Progenitor cell of endocrine pancreas (in vitro differentiated cells): ENCODE measurements at regions not wholly inside any gene's neighbourhood (a gene's known extent, or its start where the extent isn't known, plus 50 kb on each side); places are given as distances from the start of the nearest gene placed in this dataset.

Source experiments
- DNase-seq: peaks from one replicate; pipeline ENCODE4 v3.0.0; 2021; ENCODE audit warnings: low spot score; ENCODE audit not compliant: unreplicated experiment
- H3K27ac Mint-ChIP-seq: 2 replicates; pipeline ENCODE4 v1.8.0; 2021; ENCODE audit warnings: mild to moderate bottlenecking, moderate library complexity, mixed read lengths
- H3K27me3 Mint-ChIP-seq: 2 replicates; pipeline ENCODE4 v1.8.0; 2021; ENCODE audit warnings: mixed read lengths
- H3K36me3 Mint-ChIP-seq: 2 replicates; pipeline ENCODE4 v1.8.0; 2022; ENCODE audit warnings: mixed read lengths; ENCODE audit not compliant: insufficient read depth
- H3K4me1 Mint-ChIP-seq: 2 replicates; pipeline ENCODE4 v1.8.0; 2021; ENCODE audit warnings: low read depth, mixed read lengths
- H3K4me3 Mint-ChIP-seq: 2 replicates; pipeline ENCODE4 v1.8.0; 2021; ENCODE audit warnings: low read depth, mild to moderate bottlenecking, moderate library complexity, mixed read lengths
- H3K9me3 Mint-ChIP-seq: 2 replicates; pipeline ENCODE4 v1.8.0; 2021; ENCODE audit warnings: low read depth, mixed read lengths
- TF ChIP-seq, protein P1 (sequence below): fragments of 200-600 bp; sonication (generic); IDR thresholded peaks from one replicate; pipeline ENCODE4 v1.5.0; 2021; ENCODE audit warnings: antibody characterized with exemption, mild to moderate bottlenecking; ENCODE audit not compliant: unreplicated experiment

DNA sequence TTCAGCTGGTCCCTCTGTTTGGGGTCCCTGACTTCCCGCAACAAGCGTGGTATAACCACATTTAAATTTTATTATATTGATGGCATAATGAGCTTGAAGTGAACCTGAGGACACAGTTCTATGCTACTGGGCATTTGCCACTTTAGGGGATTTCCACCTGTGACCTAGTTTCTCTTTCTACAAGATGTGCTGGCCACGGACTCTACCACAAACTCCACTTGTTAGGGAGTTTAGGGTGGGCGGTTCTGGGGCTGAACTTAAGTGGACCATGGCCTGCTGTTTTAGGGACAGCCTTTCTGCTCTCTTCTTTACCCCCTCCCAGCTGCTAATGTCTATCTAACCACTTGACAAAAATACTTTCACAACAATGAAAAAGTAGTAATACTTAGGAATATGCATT is 1199.1 kb downstream of the SI start:
- no peak overlapping the region for H3K4me3 Mint-ChIP-seq
- no peak for DNase-seq
- H3K9me3 Mint-ChIP-seq = peaks cover 30% of the 10 kb centered on the region
- H3K27ac Mint-ChIP-seq = no peak overlapping the region
- H3K36me3 Mint-ChIP-seq = no peaks in the 10 kb centered on the region
- TF ChIP-seq, protein P1, sequence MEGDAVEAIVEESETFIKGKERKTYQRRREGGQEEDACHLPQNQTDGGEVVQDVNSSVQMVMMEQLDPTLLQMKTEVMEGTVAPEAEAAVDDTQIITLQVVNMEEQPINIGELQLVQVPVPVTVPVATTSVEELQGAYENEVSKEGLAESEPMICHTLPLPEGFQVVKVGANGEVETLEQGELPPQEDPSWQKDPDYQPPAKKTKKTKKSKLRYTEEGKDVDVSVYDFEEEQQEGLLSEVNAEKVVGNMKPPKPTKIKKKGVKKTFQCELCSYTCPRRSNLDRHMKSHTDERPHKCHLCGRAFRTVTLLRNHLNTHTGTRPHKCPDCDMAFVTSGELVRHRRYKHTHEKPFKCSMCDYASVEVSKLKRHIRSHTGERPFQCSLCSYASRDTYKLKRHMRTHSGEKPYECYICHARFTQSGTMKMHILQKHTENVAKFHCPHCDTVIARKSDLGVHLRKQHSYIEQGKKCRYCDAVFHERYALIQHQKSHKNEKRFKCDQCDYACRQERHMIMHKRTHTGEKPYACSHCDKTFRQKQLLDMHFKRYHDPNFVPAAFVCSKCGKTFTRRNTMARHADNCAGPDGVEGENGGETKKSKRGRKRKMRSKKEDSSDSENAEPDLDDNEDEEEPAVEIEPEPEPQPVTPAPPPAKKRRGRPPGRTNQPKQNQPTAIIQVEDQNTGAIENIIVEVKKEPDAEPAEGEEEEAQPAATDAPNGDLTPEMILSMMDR = no peak
- H3K27me3 Mint-ChIP-seq = no peaks in the 10 kb centered on the region
- no peaks in the 10 kb centered on the region for H3K4me1 Mint-ChIP-seq

DNA sequence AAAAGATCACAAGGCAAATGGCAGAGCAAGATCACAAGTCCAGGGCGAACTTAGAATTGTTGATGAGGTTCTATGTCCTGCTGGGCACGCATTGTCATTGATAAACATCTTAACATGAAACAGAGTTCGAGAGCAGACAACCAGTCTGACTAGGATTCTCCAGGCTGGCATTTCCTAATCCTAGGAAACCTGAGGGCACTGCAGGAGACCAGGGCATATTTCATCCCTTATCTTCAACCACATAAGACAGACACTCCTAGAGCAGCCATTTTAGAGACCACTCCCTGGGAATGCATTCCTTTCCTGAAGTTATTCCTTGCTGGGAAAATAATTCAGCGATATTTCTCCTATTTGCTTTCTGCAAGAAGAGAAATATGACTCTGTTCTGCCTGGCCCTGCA is 1199.9 kb downstream of the SI start:
- no peak for DNase-seq
- TF ChIP-seq, protein P1 = no peak
- Mint-ChIP-seq H3K4me1 (no peaks in the 10 kb centered on the region), H3K27ac (no peak overlapping the region), H3K36me3 (no peaks in the 10 kb centered on the region), H3K9me3 (peaks cover 31% of the 10 kb centered on the region), H3K27me3 (no peaks in the 10 kb centered on the region), H3K4me3 (no peak overlapping the region)

DNA sequence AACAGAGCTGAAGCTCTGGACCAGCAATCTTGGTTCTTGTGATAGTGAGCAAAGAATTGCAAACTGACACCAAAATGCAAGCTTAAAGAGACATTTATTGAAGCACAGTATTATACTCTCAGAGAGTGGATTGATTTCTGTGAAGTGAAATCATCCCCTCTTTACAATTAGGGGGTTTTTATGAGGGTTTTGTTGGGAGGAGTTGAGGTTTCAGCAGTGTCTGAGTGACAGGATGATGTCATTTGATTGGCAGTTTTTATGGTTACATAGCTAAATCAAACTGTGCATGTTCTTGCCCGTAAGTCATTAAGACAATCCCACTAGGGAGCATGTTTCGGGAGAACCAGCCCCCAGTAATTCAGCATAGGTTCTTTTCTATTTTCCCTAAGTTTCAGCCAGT is 1200.5 kb downstream of the SI start:
- Mint-ChIP-seq H3K27ac (no peak overlapping the region), H3K4me1 (no peaks in the 10 kb centered on the region), H3K36me3 (no peaks in the 10 kb centered on the region), H3K9me3 (peaks cover 31% of the 10 kb centered on the region), H3K4me3 (no peak overlapping the region), H3K27me3 (no peaks in the 10 kb centered on the region)
- TF ChIP-seq, protein P1 = no peak
- DNase-seq = no peak

DNA sequence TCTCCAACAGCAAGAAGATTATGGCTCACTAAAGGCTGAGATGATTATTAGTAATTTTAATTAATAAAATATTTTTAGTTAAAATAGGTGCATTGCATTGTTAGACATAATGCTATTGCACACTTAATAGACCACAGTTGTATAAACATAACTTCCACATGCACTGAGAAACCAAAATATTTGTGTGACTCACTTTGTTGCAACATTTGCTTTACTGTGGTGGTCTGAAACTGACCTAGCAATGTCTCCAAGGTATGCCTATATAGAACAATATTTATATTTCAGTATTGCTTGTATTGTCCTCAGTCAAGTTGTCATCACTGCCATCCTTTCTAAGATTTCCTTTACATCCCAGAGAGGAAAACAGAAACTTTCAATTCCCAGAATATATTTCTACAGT is 1215.2 kb downstream of the SI start:
- H3K4me3 Mint-ChIP-seq = no peak overlapping the region
- TF ChIP-seq, protein P1 = no peak
- H3K27me3 Mint-ChIP-seq = no peaks in the 10 kb centered on the region
- H3K36me3 Mint-ChIP-seq = no peaks in the 10 kb centered on the region
- no peak overlapping the region for H3K27ac Mint-ChIP-seq
- H3K9me3 Mint-ChIP-seq = peaks cover 6% of the 10 kb centered on the region
- H3K4me1 Mint-ChIP-seq = no peaks in the 10 kb centered on the region
- DNase-seq = no peak

DNA sequence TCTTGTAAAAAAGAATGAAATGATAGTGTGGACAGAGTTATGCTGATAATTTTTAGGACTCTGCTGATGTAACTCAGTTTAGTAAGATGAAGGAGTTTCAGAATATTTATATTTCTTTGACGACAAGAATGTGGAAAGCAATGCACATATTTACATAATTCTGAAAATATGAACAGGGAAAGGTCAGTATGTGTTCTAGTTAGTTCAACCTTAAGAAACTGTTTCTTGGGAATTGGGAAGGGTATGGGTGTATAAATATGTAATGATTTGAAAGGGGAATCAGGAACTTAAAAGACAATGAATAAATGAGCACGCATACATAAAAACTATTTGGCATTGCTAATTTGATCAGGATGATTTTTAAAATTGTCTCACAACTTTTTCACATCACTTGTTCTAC is 1226.1 kb downstream of the SI start:
- Mint-ChIP-seq H3K27me3 (no peaks in the 10 kb centered on the region), H3K4me3 (no peak overlapping the region), H3K4me1 (no peaks in the 10 kb centered on the region), H3K27ac (no peak overlapping the region), H3K36me3 (peaks cover under 1% of the 10 kb centered on the region), H3K9me3 (peaks cover 4% of the 10 kb centered on the region)
- no peak for DNase-seq
- TF ChIP-seq, protein P1 = no peak
